HepG2 (cell line): ENCODE measurements at regions not wholly inside any gene's neighbourhood (a gene's known extent, or its start where the extent isn't known, plus 50 kb on each side); places are given as distances from the start of the nearest gene placed in this dataset.

ENCODE experiments used
- ATAC-seq: fragments of 200-7000 bp; cut with Tn5 transposase; 3 replicates; pipeline ENCODE4 v1.9.1; 2020; ENCODE audit warnings: mild to moderate bottlenecking, moderate library complexity
- BruUV-seq: library from RNA; stranded (reverse); fragments of 400-500 nt; replicated peaks from 2 replicates; lab custom pipeline; 2021; lab: Mats Ljungman, UMichigan
- CTCF ChIA-PET: fragments of 300-600 bp; formaldehyde crosslinking; extraction: SDS; loops from one replicate; lab custom pipeline; 2021; ENCODE audit warnings: low total read pairs, inconsistent platforms, low intra/inter-chr PET ratio; lab: Yijun Ruan, JAX
- POLR2A ChIA-PET: fragments of 350-600 bp; sonication (Branson Sonifier 250); formaldehyde crosslinking; loops from one replicate; lab custom pipeline; 2020; ENCODE audit warnings: antibody characterized with exemption, inconsistent platforms; lab: Yijun Ruan, JAX
- DNase-seq: peaks from one replicate; pipeline ENCODE4 v3.0.0-alpha.2; 2015; ENCODE audit warnings: low spot score
- FAIRE-seq: peaks from 3 replicates; lab custom pipeline; 2011; peaks lifted over from hg19 to GRCh38; lab: Jason Lieb, UNC
- H2AFZ ChIP-seq: one replicate; pipeline ENCODE4 v1.6.1; 2011; ENCODE audit warnings: low read length, inconsistent platforms
- H3K27ac ChIP-seq: fragments of 300-600 bp; 3 replicates; pipeline ENCODE4 v1.8.0; 2011; ENCODE audit warnings: mixed run types, mild to moderate bottlenecking, mixed read lengths, low read length, inconsistent platforms; ENCODE audit not compliant: insufficient read depth; ENCODE audit errors: extremely low read length
- H3K27me3 ChIP-seq, 2 experiments: fragments of 200-600 bp in 1 of 2; 2 replicates in 1 of 2; 3 replicates in 1 of 2; pipeline versions ENCODE4 v1.6.0 to v1.8.0; 2011; ENCODE audit warnings: low read length in 2 of 2, mild to moderate bottlenecking in 2 of 2, moderate library complexity in 2 of 2, inconsistent platforms in 1 of 2; ENCODE audit not compliant: insufficient read depth in 2 of 2, control insufficient read depth in 1 of 2
- H3K36me3 ChIP-seq, 2 experiments: fragments of 200-600 bp in 1 of 2; replicated peaks in 1 of 2; 2 replicates in 1 of 2; 3 replicates in 1 of 2; pipeline versions ENCODE4 v1.5.1 to v1.8.0; 2011; ENCODE audit warnings: low read length in 2 of 2, inconsistent platforms in 1 of 2; ENCODE audit not compliant: insufficient read depth in 2 of 2, control insufficient read depth in 1 of 2
- H3K4me1 ChIP-seq: 2 replicates; pipeline ENCODE4 v1.5.1; 2012; ENCODE audit warnings: low read length, inconsistent platforms; ENCODE audit not compliant: insufficient read depth
- H3K4me2 ChIP-seq: 2 replicates; pipeline ENCODE4 v1.6.0; 2011; ENCODE audit warnings: low read depth, low read length, inconsistent platforms
- H3K4me3 ChIP-seq, 3 experiments: fragments of 200-600 bp in 1 of 3; sonication (generic), shearing (Covaris generic) in 1 of 3; replicated peaks in 1 of 3; 2 replicates each; pipeline ENCODE4 v1.5.1; 2011 to 2016; ENCODE audit warnings: low read length in 3 of 3, inconsistent platforms in 2 of 3, low read depth in 2 of 3, mild to moderate bottlenecking in 2 of 3, control low read depth in 1 of 3, mixed read lengths in 1 of 3; ENCODE audit not compliant: insufficient read depth in 1 of 3
- H3K79me2 ChIP-seq: one replicate; pipeline ENCODE4 v1.6.1; 2011; ENCODE audit warnings: low read length, inconsistent platforms; ENCODE audit not compliant: insufficient read depth
- H3K9ac ChIP-seq: 2 replicates; pipeline ENCODE4 v1.6.0; 2011; ENCODE audit warnings: mild to moderate bottlenecking, low read depth, low read length, inconsistent platforms; ENCODE audit not compliant: insufficient read depth
- H3K9me3 ChIP-seq: 2 replicates; pipeline ENCODE4 v1.5.1; 2012; ENCODE audit warnings: mild to moderate bottlenecking, low read length
- H4K20me1 ChIP-seq: 2 replicates; pipeline ENCODE4 v1.6.0; 2011; ENCODE audit warnings: inconsistent platforms, mild to moderate bottlenecking, low read length, moderate library complexity; ENCODE audit not compliant: insufficient read depth
- EED ChIP-seq: sonication (generic); formaldehyde crosslinking; IDR thresholded peaks from 2 replicates; pipeline ENCODE4 v1.5.0; 2020; ENCODE audit warnings: mild to moderate bottlenecking, missing genetic modification reagents
- KDM2A ChIP-seq: sonication (generic); formaldehyde crosslinking; IDR thresholded peaks from 2 replicates; pipeline ENCODE4 v1.4.0; 2020; ENCODE audit warnings: low read depth, missing genetic modification reagents, borderline replicate concordance
- KLF11 ChIP-seq: IDR thresholded peaks from 2 replicates; pipeline ENCODE4 v1.6.1; 2016; ENCODE audit warnings: missing compliant biosample characterization
- MTA3 ChIP-seq: sonication (generic); formaldehyde crosslinking; IDR thresholded peaks from 2 replicates; pipeline ENCODE4 v1.4.0; 2020; ENCODE audit warnings: missing genetic modification reagents
- NFYC ChIP-seq: IDR thresholded peaks from 2 replicates; pipeline ENCODE4 v1.6.1; 2016; ENCODE audit warnings: missing genetic modification reagents, missing compliant biosample characterization
- PTBP1 ChIP-seq: fragments of 200-400 bp; formaldehyde crosslinking; IDR thresholded peaks from 2 replicates; pipeline ENCODE4 v1.6.1; 2018; ENCODE audit warnings: low read length, low read depth; ENCODE audit not compliant: poor library complexity, severe bottlenecking
- RELA ChIP-seq: sonication (generic); formaldehyde crosslinking; IDR thresholded peaks from 2 replicates; pipeline ENCODE4 v1.4.0; 2020; ENCODE audit warnings: missing genetic modification reagents
- REXO4 ChIP-seq: sonication (generic); formaldehyde crosslinking; IDR thresholded peaks from 2 replicates; pipeline ENCODE4 v1.8.0; 2022; ENCODE audit warnings: missing genetic modification reagents, mild to moderate bottlenecking, borderline replicate concordance
- SMARCE1 ChIP-seq: fragments of 450-650 bp; IDR thresholded peaks from 2 replicates; pipeline ENCODE4 v1.6.1; 2017; ENCODE audit warnings: borderline replicate concordance
- STAG1 ChIP-seq: sonication (generic); formaldehyde crosslinking; IDR thresholded peaks from 2 replicates; pipeline ENCODE4 v1.4.0; 2020; ENCODE audit warnings: missing genetic modification reagents
- TGIF2 ChIP-seq: IDR thresholded peaks from 2 replicates; pipeline ENCODE4 v1.6.1; 2016; ENCODE audit warnings: control low read depth, missing compliant biosample characterization
- U2AF2 ChIP-seq: fragments of 200-400 bp; formaldehyde crosslinking; IDR thresholded peaks from 2 replicates; pipeline ENCODE4 v1.6.1; 2017; ENCODE audit warnings: low read depth, mild to moderate bottlenecking, low read length
- ZFX ChIP-seq: sonication (generic); formaldehyde crosslinking; IDR thresholded peaks from 2 replicates; pipeline ENCODE4 v1.4.0; 2020; ENCODE audit warnings: mild to moderate bottlenecking, low read depth, missing genetic modification reagents, moderate library complexity
- ZFYVE20 ChIP-seq: sonication (generic); formaldehyde crosslinking; IDR thresholded peaks from 2 replicates; pipeline ENCODE4 v1.8.0; 2023; ENCODE audit warnings: low read depth, mild to moderate bottlenecking, moderate library complexity, missing genetic modification reagents, borderline replicate concordance
- ZKSCAN8 ChIP-seq: IDR thresholded peaks from 2 replicates; pipeline ENCODE4 v1.6.1; 2016; ENCODE audit warnings: borderline replicate concordance, missing genetic modification reagents, missing compliant biosample characterization
- ZNF10 ChIP-seq: sonication (generic); formaldehyde crosslinking; IDR thresholded peaks from 2 replicates; pipeline ENCODE4 v1.4.0; 2020; ENCODE audit warnings: mild to moderate bottlenecking, low read depth, missing genetic modification reagents, borderline replicate concordance
- ZNF337 ChIP-seq: sonication (generic); formaldehyde crosslinking; IDR thresholded peaks from 2 replicates; pipeline ENCODE4 v1.5.1; 2020; ENCODE audit warnings: missing genetic modification reagents, low read depth, mild to moderate bottlenecking, borderline replicate concordance
- ZNF382 ChIP-seq: sonication (generic); formaldehyde crosslinking; IDR thresholded peaks from 2 replicates; pipeline ENCODE4 v1.5.0; 2020; ENCODE audit warnings: missing genetic modification reagents, mild to moderate bottlenecking, borderline replicate concordance
- ZNF577 ChIP-seq: sonication (generic); formaldehyde crosslinking; IDR thresholded peaks from 2 replicates; pipeline ENCODE4 v1.4.0; 2020; ENCODE audit warnings: mild to moderate bottlenecking, low read depth, missing genetic modification reagents, borderline replicate concordance
- ZNF703 ChIP-seq: sonication (generic); formaldehyde crosslinking; IDR thresholded peaks from 2 replicates; pipeline ENCODE4 v1.5.1; 2020; ENCODE audit warnings: missing genetic modification reagents, mild to moderate bottlenecking, moderate library complexity, borderline replicate concordance
- WGBS: methylation state at CpG from one replicate; pipeline ENCODE4 v1.1.6; 2017; ENCODE audit warnings: low lambda C conversion rate; 5-methylcytosine and 5-hydroxymethylcytosine counted together
- in situ Hi-C: cut with HindIII; loops from 2 replicates; pipeline ENCODE4 v1.10.0; 2017; ENCODE audit warnings: low pct_unique_long_range_greater_than_20kb; ENCODE audit not compliant: extremely low pct_ligation_motif_present
- intact Hi-C: fragments of 100-400 bp; cut with micrococcal nuclease; formaldehyde crosslinking; loops from one replicate; pipeline ENCODE4 v1.10.0; 2022; ENCODE audit not compliant: unreplicated experiment

- TF ChIP-seq ZFX (CRISPR knock-in tag) (no peak), ZFYVE20 (CRISPR knock-in tag) (no peak), RELA (CRISPR knock-in tag) (no peak), NFYC (CRISPR knock-in tag) (no peak), EED (CRISPR knock-in tag) (no peak), ZNF577 (CRISPR knock-in tag) (no peak)
Measured at GRCh38 chr4:114205261-114205660, 225.8 kb upstream of the ARSJ start (continued).

GRCh38 chr4:114208574-114209151 lies 229.2 kb upstream of the ARSJ start:
- WGBS = 1% methylated on average over 3 of the region's 3 CpGs
- Histone ChIP-seq H3K27ac (no peak overlapping the region), H3K79me2 (no peaks in the 10 kb centered on the region), H3K4me3 (no peak overlapping the region), H2AFZ (no peak overlapping the region), H3K9ac (no peak overlapping the region), H3K27me3 (no peaks in the 10 kb centered on the region), H3K4me2 (no peak overlapping the region), H4K20me1 (no peaks in the 10 kb centered on the region), H3K36me3 (no peaks in the 10 kb centered on the region), H3K4me1 (no peaks in the 10 kb centered on the region), H3K9me3 (no peaks in the 10 kb centered on the region)
- no peak for ATAC-seq
- ChIA-PET POLR2A (no interaction called here), CTCF (no interaction called here)
- in situ Hi-C loops = no loop called here
- BruUV-seq = no TSS peak
- peak; percentile 41 for TF ChIP-seq STAG1 (CRISPR knock-in tag)
- no peak for TF ChIP-seq ZKSCAN8
- intact Hi-C loops = no loop called here
- FAIRE-seq = no peak
- DNase-seq = no peak

GRCh38 chr4:114209584-114209983 lies 230.1 kb upstream of the ARSJ start:
- POLR2A ChIA-PET = no interaction called here
- TF ChIP-seq PTBP1 (no peak), ZNF10 (CRISPR knock-in tag) (no peak), ZNF337 (CRISPR knock-in tag) (no peak), ZNF703 (CRISPR knock-in tag) (no peak), ZNF382 (CRISPR knock-in tag) (no peak), MTA3 (CRISPR knock-in tag) (no peak), SMARCE1 (no peak), REXO4 (CRISPR knock-in tag) (no peak), TGIF2 (CRISPR knock-in tag) (no peak), KDM2A (CRISPR knock-in tag) (no peak), KLF11 (CRISPR knock-in tag) (no peak), U2AF2 (no peak)

More at GRCh38 chr4:114209584-114209983, 230.1 kb upstream of the ARSJ start:
- no peak for DNase-seq
- no peaks in the 10 kb centered on the region for H3K9me3 ChIP-seq
- no TSS peak for BruUV-seq
- H4K20me1 ChIP-seq = no peaks in the 10 kb centered on the region
- no peaks in the 10 kb centered on the region for H3K27me3 ChIP-seq
- intact Hi-C loops = no loop called here
- H3K36me3 ChIP-seq = no peaks in the 10 kb centered on the region
- no peak overlapping the region for H3K27ac ChIP-seq
- no peak for FAIRE-seq
- no peak overlapping the region for H3K4me2 ChIP-seq
- CTCF ChIA-PET = no interaction called here
- H3K4me3 ChIP-seq = no peak overlapping the region
- in situ Hi-C loops = no loop called here
- H2AFZ ChIP-seq = no peak overlapping the region
- no peak overlapping the region for H3K9ac ChIP-seq
- no peaks in the 10 kb centered on the region for H3K4me1 ChIP-seq
- no peaks in the 10 kb centered on the region for H3K79me2 ChIP-seq
- no peak for ATAC-seq
